MCF 10A (cell line): ENCODE measurements at regions not wholly inside any gene's neighbourhood (a gene's known extent, or its start where the extent isn't known, plus 50 kb on each side); places are given as distances from the start of the nearest gene placed in this dataset.

ENCODE experiments used
- BruUV-seq: library from RNA; stranded (reverse); fragments of 400-500 nt; replicated peaks from 2 replicates; lab custom pipeline; 2021; lab: Mats Ljungman, UMichigan
- CTCF ChIA-PET: fragments of 300-600 bp; sonication (Branson Sonifier 250); formaldehyde crosslinking; extraction: SDS; loops from one replicate; lab custom pipeline; 2021; ENCODE audit warnings: antibody characterized with exemption, inconsistent platforms; lab: Yijun Ruan, JAX
- POLR2A ChIA-PET: fragments of 300-600, 350-650 bp; sonication (Branson Sonifier 250); formaldehyde crosslinking; extraction: SDS; loops from one replicate; lab custom pipeline; 2020; ENCODE audit warnings: antibody characterized with exemption, inconsistent platforms; lab: Yijun Ruan, JAX
- DNase-seq: peaks from one replicate; pipeline ENCODE4 v3.0.0-alpha.2; 2018; ENCODE audit not compliant: unreplicated experiment
- H3K27ac Mint-ChIP-seq: one replicate; pipeline ENCODE4 v1.8.0; 2022; ENCODE audit warnings: mild to moderate bottlenecking, low read depth, mixed read lengths; ENCODE audit not compliant: unreplicated experiment
- H3K27me3 Mint-ChIP-seq: one replicate; pipeline ENCODE4 v1.8.0; 2022; ENCODE audit warnings: mixed read lengths; ENCODE audit not compliant: insufficient read depth, unreplicated experiment
- H3K36me3 Mint-ChIP-seq: one replicate; pipeline ENCODE4 v1.8.0; 2022; ENCODE audit warnings: mild to moderate bottlenecking, moderate library complexity, mixed read lengths; ENCODE audit not compliant: insufficient read depth, unreplicated experiment
- H3K4me1 Mint-ChIP-seq: one replicate; pipeline ENCODE4 v1.8.0; 2022; ENCODE audit warnings: mixed read lengths; ENCODE audit not compliant: insufficient read depth, unreplicated experiment
- H3K4me3 Mint-ChIP-seq: one replicate; pipeline ENCODE4 v1.8.0; 2022; ENCODE audit warnings: mild to moderate bottlenecking, moderate library complexity, mixed read lengths; ENCODE audit not compliant: unreplicated experiment
- H3K9me3 Mint-ChIP-seq: one replicate; pipeline ENCODE4 v1.8.0; 2022; ENCODE audit warnings: mixed read lengths; ENCODE audit not compliant: unreplicated experiment
- intact Hi-C: fragments of 100-400 bp; cut with micrococcal nuclease; formaldehyde crosslinking; loops from 2 replicates; pipeline ENCODE4 v1.14.1; 2022
- TF ChIP-seq, protein P1 (sequence below): fragments of 200-600 bp; IDR thresholded peaks from one replicate; pipeline ENCODE4 v1.8.0; 2022; ENCODE audit warnings: antibody characterized with exemption, mild to moderate bottlenecking; ENCODE audit not compliant: unreplicated experiment

DNA sequence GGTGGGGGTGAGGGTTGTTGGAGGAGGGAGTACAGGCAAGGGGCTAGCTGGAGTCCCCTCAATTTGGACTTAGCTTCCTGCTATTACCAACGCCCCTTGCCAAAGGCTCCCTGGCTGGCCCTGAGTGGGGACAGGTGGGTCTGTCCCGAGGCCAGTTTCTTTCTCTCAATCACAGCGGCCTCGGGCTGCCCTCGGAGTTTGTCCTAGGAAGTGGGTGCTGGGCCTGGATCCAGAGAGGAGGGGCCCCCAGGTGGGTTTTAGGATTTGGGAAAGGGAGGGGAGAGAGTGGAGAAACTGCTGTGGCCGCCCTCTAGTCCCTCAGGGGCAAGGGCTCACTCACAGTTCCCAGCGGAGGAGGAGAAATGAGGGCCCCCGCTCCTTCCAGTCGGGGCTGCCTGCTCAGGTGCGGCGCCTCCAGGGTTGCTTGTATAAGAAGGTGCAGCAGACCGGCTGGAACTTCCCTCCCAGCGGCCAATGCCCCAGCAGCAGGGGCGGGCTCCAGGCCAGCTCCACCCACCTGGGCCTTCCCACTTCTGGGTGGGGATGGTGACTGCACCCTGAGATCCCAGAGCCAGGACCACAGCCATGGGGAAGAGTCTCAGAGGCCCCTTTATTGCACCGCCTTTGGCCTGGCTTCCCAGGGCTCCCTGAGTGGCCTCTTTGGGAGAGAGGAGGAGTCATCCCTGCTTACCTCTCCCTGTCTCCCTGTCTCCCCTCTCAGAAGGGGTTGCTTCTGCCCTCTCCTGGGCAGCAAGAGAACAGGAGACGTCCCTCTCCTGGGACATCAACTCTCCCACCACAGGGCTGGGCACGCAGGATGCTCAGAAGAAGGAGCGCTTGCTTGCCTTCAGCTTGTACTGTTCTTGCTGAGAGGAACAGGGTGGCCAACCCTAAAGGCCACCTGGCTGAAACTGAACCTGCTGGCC lies 112.0 kb upstream of the SMURF2 start:
- H3K27me3 Mint-ChIP-seq = no peaks in the 10 kb centered on the region
- H3K36me3 Mint-ChIP-seq = peaks cover 32% of the 10 kb centered on the region
- H3K27ac Mint-ChIP-seq = no peak overlapping the region
- no peaks in the 10 kb centered on the region for H3K4me1 Mint-ChIP-seq
- peak; percentile 91 for DNase-seq
- TF ChIP-seq, protein P1, sequence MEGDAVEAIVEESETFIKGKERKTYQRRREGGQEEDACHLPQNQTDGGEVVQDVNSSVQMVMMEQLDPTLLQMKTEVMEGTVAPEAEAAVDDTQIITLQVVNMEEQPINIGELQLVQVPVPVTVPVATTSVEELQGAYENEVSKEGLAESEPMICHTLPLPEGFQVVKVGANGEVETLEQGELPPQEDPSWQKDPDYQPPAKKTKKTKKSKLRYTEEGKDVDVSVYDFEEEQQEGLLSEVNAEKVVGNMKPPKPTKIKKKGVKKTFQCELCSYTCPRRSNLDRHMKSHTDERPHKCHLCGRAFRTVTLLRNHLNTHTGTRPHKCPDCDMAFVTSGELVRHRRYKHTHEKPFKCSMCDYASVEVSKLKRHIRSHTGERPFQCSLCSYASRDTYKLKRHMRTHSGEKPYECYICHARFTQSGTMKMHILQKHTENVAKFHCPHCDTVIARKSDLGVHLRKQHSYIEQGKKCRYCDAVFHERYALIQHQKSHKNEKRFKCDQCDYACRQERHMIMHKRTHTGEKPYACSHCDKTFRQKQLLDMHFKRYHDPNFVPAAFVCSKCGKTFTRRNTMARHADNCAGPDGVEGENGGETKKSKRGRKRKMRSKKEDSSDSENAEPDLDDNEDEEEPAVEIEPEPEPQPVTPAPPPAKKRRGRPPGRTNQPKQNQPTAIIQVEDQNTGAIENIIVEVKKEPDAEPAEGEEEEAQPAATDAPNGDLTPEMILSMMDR = peak; percentile 43
- ChIA-PET POLR2A (interaction anchor here (0.6 to 1.3 kb wide), 6 partner anchors 11 to 288 kb away, joined by 3 to 4 read pairs (median 3); no protein-coding TSS in a partner anchor), CTCF (interaction anchor here (0.6 to 1.8 kb wide), 6 partner anchors 9 to 451 kb away, joined by 3 to 7 read pairs (median 3); no protein-coding TSS in a partner anchor)
- H3K4me3 Mint-ChIP-seq = peak overlapping the region; percentile 66
- no TSS peak for BruUV-seq
- intact Hi-C loops = loop anchor here (1.0 to 10.0 kb wide), 2 partner anchors 109 to 354 kb away; partner anchors contain the start of gene SMURF2
- H3K9me3 Mint-ChIP-seq = no peaks in the 10 kb centered on the region

DNA sequence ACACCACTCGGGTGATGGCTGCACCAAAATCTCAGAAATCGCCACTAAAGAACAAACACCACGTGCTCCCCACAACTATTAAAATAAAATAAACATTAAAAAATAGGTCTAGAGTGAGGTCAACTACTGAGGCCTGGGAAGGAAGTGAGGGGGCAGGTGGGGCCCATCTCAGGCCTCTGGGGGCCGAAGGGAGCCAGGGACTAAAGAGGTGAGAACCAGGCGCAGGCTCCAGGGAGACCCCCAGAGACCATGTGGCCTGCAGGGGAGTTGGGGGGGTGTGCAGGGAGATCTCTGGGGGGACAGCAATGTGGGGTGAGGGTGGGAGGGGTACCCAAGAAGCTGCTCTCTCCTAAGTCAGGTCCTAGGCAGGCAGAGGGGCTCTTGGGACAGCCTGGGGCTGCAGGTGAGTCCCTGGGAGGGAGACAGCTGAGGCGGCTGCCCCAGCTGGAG lies 111.3 kb upstream of the SMURF2 start:
- no TSS peak for BruUV-seq
- H3K4me3 Mint-ChIP-seq = peak overlapping the region; percentile 66
- no peak for DNase-seq
- ChIA-PET CTCF (interaction anchor here (0.6 to 1.8 kb wide), 4 partner anchors 10 to 424 kb away, joined by 3 to 7 read pairs (median 5); no protein-coding TSS in a partner anchor), POLR2A (interaction anchor here (0.6 to 1.3 kb wide), 5 partner anchors 11 to 150 kb away, joined by 3 to 4 read pairs (median 3); no protein-coding TSS in a partner anchor)
- H3K27ac Mint-ChIP-seq = no peak overlapping the region
- no peaks in the 10 kb centered on the region for H3K9me3 Mint-ChIP-seq
- intact Hi-C loops = loop anchor here (10.0 kb wide), 1 partner anchor 109 kb away; the partner anchor contains the start of gene SMURF2
- TF ChIP-seq, protein P1 = no peak
- no peaks in the 10 kb centered on the region for H3K4me1 Mint-ChIP-seq
- H3K27me3 Mint-ChIP-seq = no peaks in the 10 kb centered on the region
- H3K36me3 Mint-ChIP-seq = peaks cover 33% of the 10 kb centered on the region

DNA sequence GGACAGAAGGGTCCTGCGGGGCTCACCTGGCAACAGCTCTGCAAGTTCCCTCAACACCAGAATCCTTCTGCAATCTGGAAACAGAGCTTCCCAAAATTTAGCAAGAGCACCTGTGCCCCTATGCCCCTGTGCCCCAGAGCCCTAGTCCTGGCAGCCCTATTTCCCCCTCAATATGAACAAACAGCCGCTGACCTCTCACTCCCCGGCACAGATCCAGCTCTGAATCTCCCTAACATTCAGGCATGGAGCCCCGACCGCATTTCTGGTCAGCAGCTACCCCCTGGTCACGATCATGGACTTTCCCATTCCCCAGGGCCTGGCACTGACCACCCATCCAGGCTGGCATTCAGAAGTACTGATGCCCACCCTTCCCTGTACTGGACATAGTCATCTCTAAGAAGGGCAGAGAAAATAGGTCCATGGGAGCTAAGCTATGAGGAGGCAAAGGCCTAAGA lies 110.8 kb upstream of the SMURF2 start:
- no peaks in the 10 kb centered on the region for H3K27me3 Mint-ChIP-seq
- no peaks in the 10 kb centered on the region for H3K9me3 Mint-ChIP-seq
- H3K4me3 Mint-ChIP-seq = no peak overlapping the region
- H3K27ac Mint-ChIP-seq = no peak overlapping the region
- no peak for DNase-seq
- peaks cover 33% of the 10 kb centered on the region for H3K36me3 Mint-ChIP-seq
- TF ChIP-seq, protein P1 = no peak
- intact Hi-C loops = loop anchor here (10.0 kb wide), 1 partner anchor 108 kb away; the partner anchor contains the start of gene SMURF2
- ChIA-PET CTCF (interaction anchor here (0.6 to 0.7 kb wide), 2 partner anchors 15 to 60 kb away, joined by 3 read pairs; no protein-coding TSS in a partner anchor), POLR2A (interaction anchor here (0.6 kb wide), 1 partner anchor 1689 kb away, joined by 4 read pairs; no protein-coding TSS in a partner anchor)
- H3K4me1 Mint-ChIP-seq = no peaks in the 10 kb centered on the region
- BruUV-seq = no TSS peak
